B cell (primary cell): ENCODE measurements at regions not wholly inside any gene's neighbourhood (a gene's known extent, or its start where the extent isn't known, plus 50 kb on each side); places are given as distances from the start of the nearest gene placed in this dataset.
"Not testable (repeated sequence)": the region's sequence is repeated elsewhere in the genome, so short reads cannot be mapped to it uniquely, and the experiment has no call there.

ENCODE experiments used
- ATAC-seq: fragments of 200-7000 bp; cut with Tn5 transposase; one replicate; pipeline ENCODE4 v1.10.0; 2021; ENCODE audit warnings: low read depth, mild to moderate bottlenecking, moderate number of reproducible peaks, moderate library complexity
- CTCF ChIA-PET: fragments of 350-600 bp; sonication (Branson Sonifier 250); formaldehyde crosslinking; loops from one replicate; lab custom pipeline; 2021; ENCODE audit warnings: antibody characterized with exemption, inconsistent platforms; lab: Charles Lee
- POLR2A ChIA-PET: fragments of 350-600 bp; sonication (Branson Sonifier 250); formaldehyde crosslinking; loops from one replicate; lab custom pipeline; 2021; ENCODE audit warnings: antibody characterized with exemption; lab: Charles Lee
- DNase-seq: peaks from one replicate; pipeline ENCODE4 v3.0.0; 2013
- H2AFZ ChIP-seq: 2 replicates; pipeline ENCODE4 v1.6.1; 2012; ENCODE audit warnings: mild to moderate bottlenecking, low read depth, low read length; ENCODE audit not compliant: insufficient read depth, poor library complexity, severe bottlenecking
- H3K27ac ChIP-seq, 2 donors: 1 replicate in 1 of 2; 2 replicates in 1 of 2; pipeline ENCODE4 v1.5.1; 2012 to 2013; ENCODE audit warnings: low read length in 2 of 2, mild to moderate bottlenecking in 2 of 2, moderate library complexity in 1 of 2
- H3K27me3 ChIP-seq, 4 experiments: fragments of 200-600 bp in 1 of 4; sonication (generic) in 1 of 4; replicated peaks in 1 of 4; 1 replicate in 2 of 4; 2 replicates in 2 of 4; pipeline versions ENCODE4 v1.6.1 to v1.7.0; 2013 to 2016; ENCODE audit warnings: low read length in 3 of 4, mild to moderate bottlenecking in 2 of 4, mixed read lengths in 1 of 4, moderate library complexity in 1 of 4; ENCODE audit not compliant: insufficient read depth in 4 of 4, control insufficient read depth in 3 of 4; ENCODE audit errors: control extremely low read depth in 1 of 4
- H3K36me3 ChIP-seq, 2 experiments: replicated peaks in 1 of 2; 1 replicate in 1 of 2; 2 replicates in 1 of 2; pipeline versions ENCODE4 v1.6.1 to v1.7.1; 2013; ENCODE audit warnings: low read length in 1 of 2; ENCODE audit not compliant: insufficient read depth in 2 of 2, control insufficient read depth in 1 of 2; ENCODE audit errors: control extremely low read depth in 1 of 2, extremely low read depth in 1 of 2
- H3K4me1 ChIP-seq, 2 donors: fragments of 200-600 bp in 1 of 2; sonication (generic) in 1 of 2; 1 replicate in 1 of 2; 2 replicates in 1 of 2; pipeline versions ENCODE4 v1.5.1 to v1.6.1; 2013 to 2017; ENCODE audit warnings: low read length in 2 of 2; ENCODE audit not compliant: control insufficient read depth in 2 of 2, insufficient read depth in 2 of 2
- H3K4me2 ChIP-seq: replicated peaks from 2 replicates; pipeline ENCODE3; 2012; ENCODE audit warnings: mild to moderate bottlenecking, low read depth, low read length; ENCODE audit not compliant: poor library complexity, severe bottlenecking
- H3K4me3 ChIP-seq, 5 experiments: fragments of 200-600 bp in 1 of 5; sonication (generic) in 1 of 5; 1 replicate in 3 of 5; 2 replicates in 2 of 5; pipeline versions ENCODE4 v1.5.1 to v1.7.0; 2011 to 2016; ENCODE audit warnings: low read length in 4 of 5, mild to moderate bottlenecking in 4 of 5, low read depth in 2 of 5, control low read depth in 1 of 5, moderate library complexity in 1 of 5; ENCODE audit not compliant: insufficient read depth in 1 of 5; ENCODE audit errors: control extremely low read depth in 1 of 5, extremely low read depth in 1 of 5
- H3K79me2 ChIP-seq: fragments of 200-600 bp; sonication (generic); one replicate; pipeline ENCODE4 v1.6.0; 2016; ENCODE audit warnings: low read length; ENCODE audit not compliant: control insufficient read depth, insufficient read depth
- H3K9ac ChIP-seq: fragments of 200-600 bp; sonication (generic); 2 replicates; pipeline ENCODE4 v1.6.1; 2017; ENCODE audit warnings: mild to moderate bottlenecking, low read length, moderate library complexity
- H3K9me3 ChIP-seq, 3 donors: one replicate each; pipeline versions ENCODE4 v1.6.1 to v1.7.1; 2013; ENCODE audit warnings: low read length in 2 of 3; ENCODE audit not compliant: control insufficient read depth in 2 of 3, insufficient read depth in 1 of 3; ENCODE audit errors: control extremely low read depth in 1 of 3
- H4K20me1 ChIP-seq: 2 replicates; pipeline ENCODE4 v1.6.0; 2012; ENCODE audit warnings: mild to moderate bottlenecking, low read length; ENCODE audit not compliant: insufficient read depth, control insufficient read depth, poor library complexity, severe bottlenecking
- H3K27ac Mint-ChIP-seq: one replicate; pipeline ENCODE4 v1.8.0; 2021; ENCODE audit warnings: mixed read lengths
- H3K27me3 Mint-ChIP-seq: one replicate; pipeline ENCODE4 v1.8.0; 2021; ENCODE audit warnings: mixed read lengths
- H3K4me1 Mint-ChIP-seq: one replicate; pipeline ENCODE4 v1.8.0; 2021; ENCODE audit warnings: mixed read lengths
- H3K4me3 Mint-ChIP-seq: one replicate; pipeline ENCODE4 v1.8.0; 2021; ENCODE audit warnings: mixed read lengths
- H3K9me3 Mint-ChIP-seq: one replicate; pipeline ENCODE4 v1.8.0; 2022; ENCODE audit warnings: mixed read lengths; ENCODE audit not compliant: insufficient read depth
- EZH2 ChIP-seq: IDR thresholded peaks from 2 replicates; pipeline ENCODE4 v1.6.1; 2012; ENCODE audit warnings: borderline replicate concordance, low read depth, mild to moderate bottlenecking, moderate library complexity, low read length; ENCODE audit not compliant: insufficient read depth, poor library complexity, severe bottlenecking
- WGBS: methylation state at CpG from one replicate; pipeline ENCODE4 v1.1.5; 2013; ENCODE audit warnings: missing lambda C conversion rate; ENCODE audit not compliant: insufficient coverage; 5-methylcytosine and 5-hydroxymethylcytosine counted together
- intact Hi-C: fragments of 100-400 bp; cut with micrococcal nuclease; formaldehyde crosslinking; loops from one replicate; pipeline ENCODE4 v1.10.0; 2022
- TF ChIP-seq, protein P1 (sequence below): fragments of 200-600 bp; IDR thresholded peaks from one replicate; pipeline ENCODE4 v1.8.0; 2022; ENCODE audit warnings: antibody characterized with exemption, mild to moderate bottlenecking

DNA sequence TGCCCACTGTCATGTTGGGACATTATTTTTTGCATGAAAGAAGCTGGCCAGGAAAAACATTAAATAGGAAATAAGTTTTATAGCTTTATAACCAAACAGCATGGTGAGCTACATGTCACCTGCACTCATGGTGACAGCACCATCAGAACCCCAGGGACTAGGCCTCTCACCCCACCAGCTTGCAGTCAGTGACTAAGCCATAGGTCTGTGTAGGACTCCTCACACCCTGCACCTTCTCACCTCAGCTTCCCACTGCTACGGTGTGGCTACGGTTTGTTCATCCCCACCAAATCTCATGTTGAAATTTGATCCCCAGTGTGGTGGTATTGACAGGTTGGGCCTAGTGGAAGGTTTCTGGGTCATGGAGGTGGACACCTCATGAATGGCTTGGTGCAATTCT, 161.3 kb upstream of the VIPR2 start:
- H3K27me3 ChIP-seq, result no peaks in the 10 kb centered on the region
- WGBS, result no CpG with 5 or more reads among the region's 2 CpGs
- H4K20me1 ChIP-seq, result no peaks in the 10 kb centered on the region
- H3K4me3 Mint-ChIP-seq, result no peak overlapping the region
- no peaks in the 10 kb centered on the region for H3K4me1 ChIP-seq
- TF ChIP-seq, protein P1, sequence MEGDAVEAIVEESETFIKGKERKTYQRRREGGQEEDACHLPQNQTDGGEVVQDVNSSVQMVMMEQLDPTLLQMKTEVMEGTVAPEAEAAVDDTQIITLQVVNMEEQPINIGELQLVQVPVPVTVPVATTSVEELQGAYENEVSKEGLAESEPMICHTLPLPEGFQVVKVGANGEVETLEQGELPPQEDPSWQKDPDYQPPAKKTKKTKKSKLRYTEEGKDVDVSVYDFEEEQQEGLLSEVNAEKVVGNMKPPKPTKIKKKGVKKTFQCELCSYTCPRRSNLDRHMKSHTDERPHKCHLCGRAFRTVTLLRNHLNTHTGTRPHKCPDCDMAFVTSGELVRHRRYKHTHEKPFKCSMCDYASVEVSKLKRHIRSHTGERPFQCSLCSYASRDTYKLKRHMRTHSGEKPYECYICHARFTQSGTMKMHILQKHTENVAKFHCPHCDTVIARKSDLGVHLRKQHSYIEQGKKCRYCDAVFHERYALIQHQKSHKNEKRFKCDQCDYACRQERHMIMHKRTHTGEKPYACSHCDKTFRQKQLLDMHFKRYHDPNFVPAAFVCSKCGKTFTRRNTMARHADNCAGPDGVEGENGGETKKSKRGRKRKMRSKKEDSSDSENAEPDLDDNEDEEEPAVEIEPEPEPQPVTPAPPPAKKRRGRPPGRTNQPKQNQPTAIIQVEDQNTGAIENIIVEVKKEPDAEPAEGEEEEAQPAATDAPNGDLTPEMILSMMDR, result no peak
- no peak for TF ChIP-seq EZH2
- no peak overlapping the region for H3K27ac Mint-ChIP-seq
- H3K4me3 ChIP-seq, result no peak overlapping the region
- DNase-seq (no peak), ATAC-seq (no peak)
- H2AFZ ChIP-seq, result no peak overlapping the region
- no peak overlapping the region for H3K4me2 ChIP-seq
- no peaks in the 10 kb centered on the region for H3K9me3 ChIP-seq
- H3K36me3 ChIP-seq, result no peaks in the 10 kb centered on the region
- H3K79me2 ChIP-seq, result no peaks in the 10 kb centered on the region
- ChIA-PET CTCF (no interaction called here), POLR2A (no interaction called here)
- H3K9ac ChIP-seq, result no peak overlapping the region
- intact Hi-C loops, result no loop called here
- H3K4me1 Mint-ChIP-seq, result no peaks in the 10 kb centered on the region
- no peak overlapping the region for H3K27ac ChIP-seq
- no peaks in the 10 kb centered on the region for H3K27me3 Mint-ChIP-seq
- H3K9me3 Mint-ChIP-seq, result no peaks in the 10 kb centered on the region

DNA sequence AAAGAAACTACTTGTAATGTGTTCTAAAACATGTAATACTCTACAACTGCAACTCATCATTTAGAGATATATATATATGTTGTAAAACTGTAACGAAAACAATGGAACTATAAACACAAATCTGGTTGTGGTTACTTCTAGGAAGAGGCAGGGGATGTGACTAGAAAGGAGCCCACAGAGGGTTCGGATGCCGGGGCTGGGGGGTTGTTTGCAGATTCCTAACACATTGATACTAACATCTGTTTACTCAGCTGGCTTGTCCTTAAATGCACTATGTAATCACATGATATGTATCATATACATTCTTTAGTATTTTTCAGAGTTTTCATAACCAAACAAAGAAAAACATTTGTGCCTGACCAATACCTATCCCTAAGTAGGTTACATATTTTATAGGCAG, 160.5 kb upstream of the VIPR2 start:
- H2AFZ ChIP-seq, intact Hi-C loops, H3K9me3 Mint-ChIP-seq, H3K27ac ChIP-seq, POLR2A ChIA-PET, H3K27me3 ChIP-seq, CTCF ChIA-PET, H3K4me3 ChIP-seq, H3K9ac ChIP-seq, ATAC-seq, H3K27ac Mint-ChIP-seq, H3K36me3 ChIP-seq, H3K4me3 Mint-ChIP-seq, H3K4me2 ChIP-seq, H3K27me3 Mint-ChIP-seq, H3K79me2 ChIP-seq, DNase-seq, H3K4me1 Mint-ChIP-seq, H3K9me3 ChIP-seq, H3K4me1 ChIP-seq, H4K20me1 ChIP-seq: not testable (repeated sequence)
- WGBS, result no CpG with 5 or more reads among the region's 3 CpGs

DNA sequence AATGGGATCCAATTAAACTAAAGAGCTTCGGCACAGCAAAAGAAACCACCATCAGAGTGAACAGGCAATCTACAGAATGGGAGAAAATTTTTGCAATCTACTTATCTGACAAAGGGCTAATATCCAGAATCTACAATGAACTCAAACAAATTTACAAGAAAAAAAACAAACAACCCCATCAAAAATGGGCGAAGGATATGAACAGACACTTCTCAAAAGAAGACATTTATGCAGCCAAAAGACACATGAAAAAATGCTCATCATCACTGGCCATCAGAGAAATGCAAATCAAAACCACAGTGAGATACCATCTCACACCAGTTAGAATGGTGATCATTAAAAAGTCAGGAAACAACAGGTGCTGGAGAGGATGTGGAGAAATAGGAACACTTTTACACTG, 158.8 kb upstream of the VIPR2 start:
- CTCF ChIA-PET, H3K27ac ChIP-seq: not testable (repeated sequence)

More for the DNA sequence above, 158.8 kb upstream of the VIPR2 start:
- H2AFZ ChIP-seq, H3K4me2 ChIP-seq, H3K9ac ChIP-seq, H3K27me3 Mint-ChIP-seq, H3K36me3 ChIP-seq, H3K4me1 ChIP-seq, H3K27ac Mint-ChIP-seq, H3K4me3 ChIP-seq, H3K4me3 Mint-ChIP-seq, H3K27me3 ChIP-seq, intact Hi-C loops, H3K79me2 ChIP-seq, H4K20me1 ChIP-seq, H3K4me1 Mint-ChIP-seq, H3K9me3 ChIP-seq, DNase-seq, ATAC-seq, H3K9me3 Mint-ChIP-seq, POLR2A ChIA-PET: not testable (repeated sequence)
- no CpG with 5 or more reads among the region's 2 CpGs for WGBS
